DOHH2 (cell line): ENCODE measurements at regions not wholly inside any gene's neighbourhood (a gene's known extent, or its start where the extent isn't known, plus 50 kb on each side); places are given as distances from the start of the nearest gene placed in this dataset.

Experiments used
- CTCF ChIP-seq: fragments of 200-600 bp; sonication (generic); IDR thresholded peaks from one replicate; pipeline ENCODE4 v1.5.1; 2014; ENCODE audit warnings: antibody characterized with exemption, mild to moderate bottlenecking, low read depth, low read length; ENCODE audit not compliant: poor library complexity, severe bottlenecking
- EZH2phosphoT487 ChIP-seq: fragments of 200-600 bp; sonication (generic); IDR thresholded peaks from 2 replicates; pipeline ENCODE4 v1.6.1; 2017; ENCODE audit warnings: borderline replicate concordance, mild to moderate bottlenecking, antibody characterized with exemption, low read length, moderate library complexity, mixed read lengths

GRCh38 chr5:125050926-125051325 is 304.5 kb upstream of the ZNF608 start:
- TF ChIP-seq CTCF (no peak), EZH2phosphoT487 (no peak)
